ENCODE measurements at regions not wholly inside any gene's neighbourhood (a gene's known extent, or its start where the extent isn't known, plus 50 kb on each side); places are given as distances from the start of the nearest gene placed in this dataset.
A peak's percentile ranks its signal among the peaks of the same experiment; 100 is the strongest.

GRCh38 chr3:159881208-159881607 lies 107.4 kb upstream of the IL12A start:
- Histone ChIP-seq H3K4me3 (replicated peaks in 1 of 2; ENCODE audit: low read depth in 1 of 2, low read length in 2 of 2) (no peak overlapping the region), H3K4me2 (ENCODE audit: low read length) (peak overlapping the region; percentile 15; the same call in 1 of the 2 replicates), H3K4me1 (ENCODE audit: control insufficient read depth in 1 of 2, insufficient read depth in 2 of 2, low read length in 2 of 2) (peaks cover 4 to 20% of the 10 kb centered on the region in 2 experiments; a peak in 3 of 4 replicates), H3K9me3 (ENCODE audit: control insufficient read depth in 1 of 2, insufficient read depth in 1 of 2, low read depth in 1 of 2, low read length in 2 of 2) (no peaks in the 10 kb centered on the region), H3K9ac (ENCODE audit: low read length) (no peak overlapping the region), H4K20me1 (ENCODE audit: insufficient read depth) (no peaks in the 10 kb centered on the region), H3K9me2 (ENCODE audit: insufficient read depth) (no peaks in the 10 kb centered on the region), H2AFZ (ENCODE audit: low read depth, low read length, poor library complexity, severe bottlenecking) (no peak overlapping the region), H3K36me3 (ENCODE audit: control insufficient read depth in 1 of 2, insufficient read depth in 2 of 2, low read length in 2 of 2) (no peaks in the 10 kb centered on the region), H3K27ac (ENCODE audit: low read depth, low read length) (no peak overlapping the region), H3K79me2 (ENCODE audit: insufficient read depth, low read length) (no peaks in the 10 kb centered on the region), H3K27me3 (ENCODE audit: insufficient read depth, low read length) (no peaks in the 10 kb centered on the region)
- TF ChIP-seq SP1 (IDR thresholded peaks at IDR 0.05; ENCODE audit: low read depth) = no peak
- TF ChIP-seq MAX (IDR thresholded peaks at IDR 0.05) = no peak
- no peak for TF ChIP-seq SIN3A (IDR thresholded peaks at IDR 0.05; ENCODE audit: low read depth)
- TF ChIP-seq YY1 (IDR thresholded peaks at IDR 0.05; ENCODE audit: extremely low read depth, insufficient replicate concordance, low read depth, low read length) = no peak
- no peak for TF ChIP-seq JUND (IDR thresholded peaks at IDR 0.05)
- TF ChIP-seq POLR2AphosphoS5 (IDR thresholded peaks at IDR 0.05; ENCODE audit: low read depth, low read length) = no peak
- no peak for TF ChIP-seq ZNF274 (IDR thresholded peaks at IDR 0.05; ENCODE audit: low read depth, low read length)
- no peak for TF ChIP-seq ZFX (IDR thresholded peaks at IDR 0.05)
- no peak for TF ChIP-seq ZBTB33 (IDR thresholded peaks at IDR 0.05; ENCODE audit: extremely low read depth, insufficient replicate concordance, low read length)
- TF ChIP-seq FOSL1 (IDR thresholded peaks at IDR 0.05; ENCODE audit: low read depth) = no peak
- no peak for TF ChIP-seq EZH2 (IDR thresholded peaks at IDR 0.05)
- no peak for TF ChIP-seq POLR2A (IDR thresholded peaks at IDR 0.05; ENCODE audit: borderline replicate concordance, extremely low read depth, insufficient read depth, insufficient read length)
- TF ChIP-seq TCF7L2 (IDR thresholded peaks at IDR 0.05; ENCODE audit: borderline replicate concordance, extremely low read depth, insufficient read depth, insufficient read length) = no peak
- TF ChIP-seq CEBPB (IDR thresholded peaks at IDR 0.05; ENCODE audit: low read depth) = no peak
- ChIA-PET POLR2A (no interaction called here), CTCF (no interaction called here), RAD21 (ENCODE audit: low non-redundant PET in 1 of 2, low total read pairs in 2 of 2, uncharacterized antibody in 2 of 2, unreplicated experiment in 2 of 2) (interaction anchor here in 1 of 2 experiments (2.1 kb wide), 1 partner anchor 52 kb away, joined by 4 read pairs; no protein-coding TSS in a partner anchor)
- intact Hi-C loops (cut with micrococcal nuclease) = loop anchor here (5.0 to 10.0 kb wide), 3 partner anchors 106 to 534 kb away; partner anchors contain the start of gene IL12A
- ATAC-seq = no peak
- no peak for DNase-seq (ENCODE audit: low read depth, low spot score)
- no TSS peak for BruUV-seq (replicated peaks)

All from HCT116 (cell line).